ENCODE measurements at regions not wholly inside any gene's neighbourhood (a gene's known extent, or its start where the extent isn't known, plus 50 kb on each side); places are given as distances from the start of the nearest gene placed in this dataset.

GRCh38 chr10:28470873-28471651 lies 61.9 kb upstream of the WAC start:
- intact Hi-C loops (cut with micrococcal nuclease; ENCODE audit: unreplicated experiment) = no loop called here
- BruUV-seq (replicated peaks) = no TSS peak
- peak; percentile 25; the same call in 1 of the 3 replicates for ATAC-seq
- H3K4me1 ChIP-seq (ENCODE audit: control insufficient read depth, insufficient read depth, low read length) = no peaks in the 10 kb centered on the region
- POLR2A ChIA-PET = no interaction called here
- no peaks in the 10 kb centered on the region; a peak in 1 of 4 replicates for H3K27me3 ChIP-seq (replicated peaks in 1 of 2; ENCODE audit: control insufficient read depth in 2 of 2, insufficient read depth in 2 of 2, low read length in 1 of 2)
- H2AFZ ChIP-seq (ENCODE audit: control insufficient read depth, low read depth, low read length) = no peak overlapping the region
- H3K27ac ChIP-seq (ENCODE audit: control insufficient read depth, insufficient read depth) = no peak overlapping the region
- CTCF ChIA-PET = no interaction called here
- H3K4me3 ChIP-seq = no peak overlapping the region
- in situ Hi-C loops (cut with MboI) = no loop called here
- H3K36me3 ChIP-seq (ENCODE audit: control insufficient read depth in 2 of 2, insufficient read depth in 2 of 2, low read length in 1 of 2) = no peaks in the 10 kb centered on the region
- no peak overlapping the region for H3K4me2 ChIP-seq (ENCODE audit: control insufficient read depth, insufficient read depth)
- DNase-seq (ENCODE audit: low read depth, low spot score) = no peak
- no peaks in the 10 kb centered on the region for H3K79me2 ChIP-seq (ENCODE audit: control insufficient read depth, insufficient read depth, low read length)
- no peak for FAIRE-seq
- TF ChIP-seq USF1 (IDR thresholded peaks at IDR 0.05; ENCODE audit: borderline replicate concordance, extremely low read length, insufficient read depth, low read depth, low read length) (no peak), ZZZ3 (IDR thresholded peaks at IDR 0.05; ENCODE audit: control insufficient read depth, insufficient read length, low read depth) (no peak), ZNF24 (IDR thresholded peaks at IDR 0.05) (no peak), SMAD1 (IDR thresholded peaks at IDR 0.05; ENCODE audit: low read depth, partially characterized antibody) (no peak), SIN3A (IDR thresholded peaks at IDR 0.05; ENCODE audit: low read depth, low read length) (no peak), E2F4 (IDR thresholded peaks at IDR 0.05; ENCODE audit: low read depth, low read length) (no peak)
- SMC1A ChIA-PET (ENCODE audit: uncharacterized antibody, unreplicated experiment) = no interaction called here
- WGBS (ENCODE audit: insufficient coverage, insufficient replicate concordance, low lambda C conversion rate, missing lambda C conversion rate) = 48% methylated on average over 12 of the region's 12 CpGs
- RAD21 ChIA-PET (ENCODE audit: unreplicated experiment) = no interaction called here
- no peak overlapping the region for H3K9ac ChIP-seq (ENCODE audit: control insufficient read depth, insufficient read depth, low read length)
- H4K20me1 ChIP-seq (ENCODE audit: control insufficient read depth, insufficient read depth) = no peaks in the 10 kb centered on the region
- H3K9me3 ChIP-seq (replicated peaks; ENCODE audit: control insufficient read depth, insufficient read depth, low read length) = no peaks in the 10 kb centered on the region

Measured in GM12878 (cell line).